HT1080 (cell line): ENCODE measurements at regions not wholly inside any gene's neighbourhood (a gene's known extent, or its start where the extent isn't known, plus 50 kb on each side); places are given as distances from the start of the nearest gene placed in this dataset.
A peak's percentile ranks its signal among the peaks of the same experiment; 100 is the strongest.

Experiments used
- DNase-seq: peaks from one replicate; pipeline ENCODE4 v3.0.0-alpha.2; 2015; ENCODE audit warnings: low read depth

- no peak for DNase-seq
Measured at GRCh38 chr3:176796371-176796770, 400.9 kb downstream of the TBL1XR1 start.

GRCh38 chr3:176795891-176796290, 401.4 kb downstream of the TBL1XR1 start:
- DNase-seq, result no peak

- no peak for DNase-seq
Measured at GRCh38 chr3:176794406-176794805, 402.9 kb downstream of the TBL1XR1 start.

- no peak for DNase-seq
Measured at GRCh38 chr3:176789947-176790346, 407.3 kb downstream of the TBL1XR1 start.

GRCh38 chr3:176789281-176789705, 408.0 kb downstream of the TBL1XR1 start:
- peak; percentile 35 for DNase-seq

- no peak for DNase-seq
Measured at GRCh38 chr3:176787506-176787905, 409.8 kb downstream of the TBL1XR1 start.

- no peak for DNase-seq
Measured at GRCh38 chr3:176785171-176785570, 412.1 kb downstream of the TBL1XR1 start.

GRCh38 chr3:176780766-176781165, 416.5 kb downstream of the TBL1XR1 start:
- DNase-seq, result no peak

GRCh38 chr3:176776622-176777175, 420.6 kb downstream of the TBL1XR1 start:
- no peak for DNase-seq

GRCh38 chr3:176769547-176770190, 427.6 kb downstream of the TBL1XR1 start:
- DNase-seq, result no peak

GRCh38 chr3:176767385-176767784, 429.9 kb downstream of the TBL1XR1 start:
- DNase-seq, result peak; percentile 99

- peak; percentile 58 for DNase-seq
Measured at GRCh38 chr3:176766862-176767261, 430.4 kb downstream of the TBL1XR1 start.

GRCh38 chr3:176765382-176765900, 431.8 kb downstream of the TBL1XR1 start:
- DNase-seq, result no peak

GRCh38 chr3:176759815-176760506, 437.3 kb downstream of the TBL1XR1 start:
- no peak for DNase-seq

- no peak for DNase-seq
Measured at GRCh38 chr3:176757429-176757828, 439.9 kb downstream of the TBL1XR1 start.

GRCh38 chr3:176755977-176756376, 441.3 kb downstream of the TBL1XR1 start:
- no peak for DNase-seq

GRCh38 chr3:176755552-176755951, 441.7 kb downstream of the TBL1XR1 start:
- DNase-seq, result no peak

- no peak for DNase-seq
Measured at GRCh38 chr3:176741664-176742047, 455.6 kb downstream of the TBL1XR1 start.

GRCh38 chr3:176740906-176741663, 456.2 kb downstream of the TBL1XR1 start:
- no peak for DNase-seq

- no peak for DNase-seq
Measured at GRCh38 chr3:176739159-176739558, 458.1 kb downstream of the TBL1XR1 start.

GRCh38 chr3:176737480-176738110, 459.7 kb downstream of the TBL1XR1 start:
- DNase-seq, result no peak
